HCT116 (cell line): ENCODE measurements at regions not wholly inside any gene's neighbourhood (a gene's known extent, or its start where the extent isn't known, plus 50 kb on each side); places are given as distances from the start of the nearest gene placed in this dataset.

Source experiments
- CTCF ChIP-seq, 3 experiments: fragments of 200-600 bp in 1 of 3; sonication (generic) in 1 of 3; IDR thresholded peaks in 2 of 3; conservative IDR thresholded peaks in 1 of 3; 2 replicates each; pipeline ENCODE4 v1.5.1; 2012 to 2017; ENCODE audit warnings: low read depth in 2 of 3, low read length in 2 of 3, antibody characterized with exemption in 1 of 3, borderline replicate concordance in 1 of 3, control low read depth in 1 of 3, mild to moderate bottlenecking in 1 of 3, mixed read lengths in 1 of 3, mixed run types in 1 of 3, moderate library complexity in 1 of 3; ENCODE audit not compliant: insufficient read depth in 1 of 3
- POLR2AphosphoS5 ChIP-seq: IDR thresholded peaks from 2 replicates; pipeline ENCODE4 v1.6.1; 2011; ENCODE audit warnings: mild to moderate bottlenecking, low read depth, low read length, moderate library complexity
- YY1 ChIP-seq: IDR thresholded peaks from 2 replicates; pipeline ENCODE4 v1.6.1; 2011; ENCODE audit warnings: low read length, low read depth, moderate library complexity, mild to moderate bottlenecking; ENCODE audit not compliant: insufficient replicate concordance; ENCODE audit errors: extremely low read depth

GRCh38 chr15:39376371-39376909, 204.4 kb upstream of the THBS1 start:
- TF ChIP-seq POLR2AphosphoS5 = no peak
- TF ChIP-seq YY1 = no peak
- TF ChIP-seq CTCF (IDR thresholded peaks at IDR 0.05 in 2 of 3, conservative IDR thresholded peaks at IDR 0.05 in 1 of 3; ENCODE audit: borderline replicate concordance in 1 of 3, insufficient read depth in 1 of 3, low read depth in 2 of 3, low read length in 2 of 3) = no peak
